ENCODE measurements at regions not wholly inside any gene's neighbourhood (a gene's known extent, or its start where the extent isn't known, plus 50 kb on each side); places are given as distances from the start of the nearest gene placed in this dataset.

- TF ChIP-seq, protein P1, sequence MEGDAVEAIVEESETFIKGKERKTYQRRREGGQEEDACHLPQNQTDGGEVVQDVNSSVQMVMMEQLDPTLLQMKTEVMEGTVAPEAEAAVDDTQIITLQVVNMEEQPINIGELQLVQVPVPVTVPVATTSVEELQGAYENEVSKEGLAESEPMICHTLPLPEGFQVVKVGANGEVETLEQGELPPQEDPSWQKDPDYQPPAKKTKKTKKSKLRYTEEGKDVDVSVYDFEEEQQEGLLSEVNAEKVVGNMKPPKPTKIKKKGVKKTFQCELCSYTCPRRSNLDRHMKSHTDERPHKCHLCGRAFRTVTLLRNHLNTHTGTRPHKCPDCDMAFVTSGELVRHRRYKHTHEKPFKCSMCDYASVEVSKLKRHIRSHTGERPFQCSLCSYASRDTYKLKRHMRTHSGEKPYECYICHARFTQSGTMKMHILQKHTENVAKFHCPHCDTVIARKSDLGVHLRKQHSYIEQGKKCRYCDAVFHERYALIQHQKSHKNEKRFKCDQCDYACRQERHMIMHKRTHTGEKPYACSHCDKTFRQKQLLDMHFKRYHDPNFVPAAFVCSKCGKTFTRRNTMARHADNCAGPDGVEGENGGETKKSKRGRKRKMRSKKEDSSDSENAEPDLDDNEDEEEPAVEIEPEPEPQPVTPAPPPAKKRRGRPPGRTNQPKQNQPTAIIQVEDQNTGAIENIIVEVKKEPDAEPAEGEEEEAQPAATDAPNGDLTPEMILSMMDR (IDR thresholded peaks at IDR 0.05; ENCODE audit: low read length): no peak
- no peak for TF ChIP-seq EZH2phosphoT487 (IDR thresholded peaks at IDR 0.05; ENCODE audit: low read length)
Observed at GRCh38 chr5:159503236-159503635, 172.9 kb upstream of the IL12B start.
